HepG2 (cell line): ENCODE measurements at regions not wholly inside any gene's neighbourhood (a gene's known extent, or its start where the extent isn't known, plus 50 kb on each side); places are given as distances from the start of the nearest gene placed in this dataset.

Source experiments
- CCDC6 ChIP-seq: sonication (generic); formaldehyde crosslinking; IDR thresholded peaks from 2 replicates; pipeline ENCODE4 v1.8.1; 2022; ENCODE audit warnings: mild to moderate bottlenecking, missing genetic modification reagents, moderate library complexity
- HDAC1 ChIP-seq: sonication (generic); formaldehyde crosslinking; IDR thresholded peaks from 2 replicates; pipeline ENCODE4 v1.5.1; 2020; ENCODE audit warnings: mild to moderate bottlenecking, missing genetic modification reagents
- HNRNPH1 ChIP-seq: fragments of 200-400 bp; formaldehyde crosslinking; optimal IDR thresholded peaks from 2 replicates; pipeline ENCODE3; 2017; ENCODE audit warnings: mild to moderate bottlenecking, low read depth, low read length
- ISL2 ChIP-seq: sonication (generic); formaldehyde crosslinking; IDR thresholded peaks from 2 replicates; pipeline ENCODE4 v1.5.0; 2020; ENCODE audit warnings: missing genetic modification reagents
- JARID2 ChIP-seq: sonication (generic); formaldehyde crosslinking; IDR thresholded peaks from 2 replicates; pipeline ENCODE4 v1.8.1; 2023; ENCODE audit warnings: missing genetic modification reagents, inconsistent platforms; ENCODE audit not compliant: insufficient replicate concordance
- KDM6A ChIP-seq: IDR thresholded peaks from 2 replicates; pipeline ENCODE4 v1.6.1; 2016; ENCODE audit warnings: low read depth
- MXI1 ChIP-seq: IDR thresholded peaks from 3 replicates; pipeline ENCODE4 v1.6.1; 2012; ENCODE audit warnings: low read depth, low read length, inconsistent platforms, borderline replicate concordance
- NAIF1 ChIP-seq: sonication (generic); formaldehyde crosslinking; IDR thresholded peaks from 2 replicates; pipeline ENCODE4 v1.5.0; 2020; ENCODE audit warnings: mild to moderate bottlenecking, missing genetic modification reagents, borderline replicate concordance
- NONO ChIP-seq, 2 experiments: fragments of 450-650 bp in 1 of 2; sonication (generic) in 1 of 2; formaldehyde crosslinking in 1 of 2; IDR thresholded peaks in 1 of 2; conservative IDR thresholded peaks in 1 of 2; 2 replicates each; pipeline versions ENCODE4 v1.6.1 to v1.8.0; 2017 to 2022; ENCODE audit warnings: mild to moderate bottlenecking in 1 of 2, missing genetic modification reagents in 1 of 2, moderate library complexity in 1 of 2
- NR2F6 ChIP-seq, 2 experiments: IDR thresholded peaks; 2 replicates each; pipeline ENCODE4 v1.6.1; 2016; ENCODE audit warnings: antibody characterized with exemption in 1 of 2, mild to moderate bottlenecking in 1 of 2
- PLRG1 ChIP-seq: fragments of 450-650 bp; conservative IDR thresholded peaks from 2 replicates; pipeline ENCODE4 v1.6.1; 2016
- U2AF1 ChIP-seq: fragments of 200-400 bp; formaldehyde crosslinking; optimal IDR thresholded peaks from 2 replicates; pipeline ENCODE3; 2017; ENCODE audit warnings: mild to moderate bottlenecking, low read depth, low read length
- XRCC5 ChIP-seq: fragments of 200-400 bp; formaldehyde crosslinking; optimal IDR thresholded peaks from 2 replicates; pipeline ENCODE3; 2017; ENCODE audit warnings: mild to moderate bottlenecking, low read length
- YEATS4 ChIP-seq: sonication (generic); formaldehyde crosslinking; IDR thresholded peaks from 2 replicates; pipeline ENCODE4 v1.4.0; 2020; ENCODE audit warnings: missing genetic modification reagents, borderline replicate concordance
- ZBTB21 ChIP-seq: sonication (generic); formaldehyde crosslinking; IDR thresholded peaks from 2 replicates; pipeline ENCODE4 v1.4.0; 2020; ENCODE audit warnings: missing genetic modification reagents
- ZFP36L1 ChIP-seq: sonication (generic); formaldehyde crosslinking; IDR thresholded peaks from 2 replicates; pipeline ENCODE4 v1.8.0; 2022; ENCODE audit warnings: mild to moderate bottlenecking, missing genetic modification reagents, moderate library complexity
- ZKSCAN1 ChIP-seq: fragments of 150-350 bp; IDR thresholded peaks from 2 replicates; pipeline ENCODE4 v1.6.1; 2014; ENCODE audit warnings: low read length
- ZNF121 ChIP-seq: sonication (generic); formaldehyde crosslinking; IDR thresholded peaks from 2 replicates; pipeline ENCODE4 v1.5.0; 2020; ENCODE audit warnings: mild to moderate bottlenecking, missing genetic modification reagents
- ZNF205 ChIP-seq: IDR thresholded peaks from 2 replicates; pipeline ENCODE4 v1.6.1; 2018; ENCODE audit warnings: missing biosample characterization, missing genetic modification reagents
- ZNF619 ChIP-seq: sonication (generic); formaldehyde crosslinking; IDR thresholded peaks from 2 replicates; pipeline ENCODE4 v1.4.0; 2020; ENCODE audit warnings: mild to moderate bottlenecking, missing genetic modification reagents
- TF ChIP-seq, protein P1 (sequence below): sonication (generic); formaldehyde crosslinking; IDR thresholded peaks from 2 replicates; pipeline ENCODE4 v1.8.1; 2023; ENCODE audit warnings: mild to moderate bottlenecking, missing genetic modification reagents
- TF ChIP-seq, protein P2 (sequence below): sonication (generic); formaldehyde crosslinking; IDR thresholded peaks from 2 replicates; pipeline ENCODE4 v1.4.0; 2020; ENCODE audit warnings: low read depth, missing genetic modification reagents
- TF ChIP-seq, protein P3 (sequence below): sonication (generic); formaldehyde crosslinking; IDR thresholded peaks from 2 replicates; pipeline ENCODE4 v1.4.0; 2020; ENCODE audit warnings: missing genetic modification reagents
- TF ChIP-seq, protein P4 (sequence below): sonication (generic); formaldehyde crosslinking; IDR thresholded peaks from 2 replicates; pipeline ENCODE4 v1.8.0; 2022; ENCODE audit warnings: missing genetic modification reagents, mild to moderate bottlenecking, moderate library complexity, borderline replicate concordance

DNA sequence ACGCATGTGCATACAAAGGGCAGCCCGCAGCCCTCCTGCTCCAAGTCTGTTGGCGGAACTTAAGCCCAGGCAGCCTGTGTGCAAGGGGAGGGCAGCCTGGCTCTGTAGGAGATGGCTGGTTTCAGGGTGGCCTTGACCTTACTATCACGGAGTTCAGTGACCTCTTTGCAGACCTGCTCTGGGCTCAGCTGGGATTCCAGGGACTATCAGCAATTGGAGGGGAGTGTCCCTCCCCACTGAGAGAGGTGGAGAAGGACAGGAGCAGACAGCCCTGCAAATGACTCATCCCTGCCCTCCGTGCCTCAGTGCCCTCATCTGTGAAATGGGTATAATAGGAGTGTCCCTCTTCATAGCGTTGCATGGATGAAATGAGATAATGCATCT, 66.2 kb upstream of the DLK1 start (continued):
- TF ChIP-seq, protein P1, sequence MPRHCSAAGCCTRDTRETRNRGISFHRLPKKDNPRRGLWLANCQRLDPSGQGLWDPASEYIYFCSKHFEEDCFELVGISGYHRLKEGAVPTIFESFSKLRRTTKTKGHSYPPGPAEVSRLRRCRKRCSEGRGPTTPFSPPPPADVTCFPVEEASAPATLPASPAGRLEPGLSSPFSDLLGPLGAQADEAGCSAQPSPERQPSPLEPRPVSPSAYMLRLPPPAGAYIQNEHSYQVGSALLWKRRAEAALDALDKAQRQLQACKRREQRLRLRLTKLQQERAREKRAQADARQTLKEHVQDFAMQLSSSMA: no peak
- TF ChIP-seq CCDC6 (CRISPR knock-in tag) (no peak), JARID2 (CRISPR knock-in tag) (no peak), ZNF619 (CRISPR knock-in tag) (no peak), NONO (IDR thresholded peaks at IDR 0.05) (no peak), NONO (CRISPR knock-in tag; conservative IDR thresholded peaks at IDR 0.05) (no peak), NR2F6 (IDR thresholded peaks at IDR 0.05) (peak; percentile 94), NR2F6 (CRISPR knock-in tag; IDR thresholded peaks at IDR 0.05) (peak; percentile 93), ZBTB21 (no peak), ZNF121 (CRISPR knock-in tag) (peak; percentile 81), PLRG1 (no peak), KDM6A (no peak), HNRNPH1 (no peak), ISL2 (CRISPR knock-in tag) (no peak), YEATS4 (no peak), ZFP36L1 (no peak), NAIF1 (CRISPR knock-in tag) (no peak), U2AF1 (no peak), ZNF205 (CRISPR knock-in tag) (no peak), MXI1 (no peak), ZKSCAN1 (no peak), XRCC5 (no peak), HDAC1 (CRISPR knock-in tag) (peak; percentile 65; the same call in 1 of the 2 replicates)
- TF ChIP-seq, protein P2, sequence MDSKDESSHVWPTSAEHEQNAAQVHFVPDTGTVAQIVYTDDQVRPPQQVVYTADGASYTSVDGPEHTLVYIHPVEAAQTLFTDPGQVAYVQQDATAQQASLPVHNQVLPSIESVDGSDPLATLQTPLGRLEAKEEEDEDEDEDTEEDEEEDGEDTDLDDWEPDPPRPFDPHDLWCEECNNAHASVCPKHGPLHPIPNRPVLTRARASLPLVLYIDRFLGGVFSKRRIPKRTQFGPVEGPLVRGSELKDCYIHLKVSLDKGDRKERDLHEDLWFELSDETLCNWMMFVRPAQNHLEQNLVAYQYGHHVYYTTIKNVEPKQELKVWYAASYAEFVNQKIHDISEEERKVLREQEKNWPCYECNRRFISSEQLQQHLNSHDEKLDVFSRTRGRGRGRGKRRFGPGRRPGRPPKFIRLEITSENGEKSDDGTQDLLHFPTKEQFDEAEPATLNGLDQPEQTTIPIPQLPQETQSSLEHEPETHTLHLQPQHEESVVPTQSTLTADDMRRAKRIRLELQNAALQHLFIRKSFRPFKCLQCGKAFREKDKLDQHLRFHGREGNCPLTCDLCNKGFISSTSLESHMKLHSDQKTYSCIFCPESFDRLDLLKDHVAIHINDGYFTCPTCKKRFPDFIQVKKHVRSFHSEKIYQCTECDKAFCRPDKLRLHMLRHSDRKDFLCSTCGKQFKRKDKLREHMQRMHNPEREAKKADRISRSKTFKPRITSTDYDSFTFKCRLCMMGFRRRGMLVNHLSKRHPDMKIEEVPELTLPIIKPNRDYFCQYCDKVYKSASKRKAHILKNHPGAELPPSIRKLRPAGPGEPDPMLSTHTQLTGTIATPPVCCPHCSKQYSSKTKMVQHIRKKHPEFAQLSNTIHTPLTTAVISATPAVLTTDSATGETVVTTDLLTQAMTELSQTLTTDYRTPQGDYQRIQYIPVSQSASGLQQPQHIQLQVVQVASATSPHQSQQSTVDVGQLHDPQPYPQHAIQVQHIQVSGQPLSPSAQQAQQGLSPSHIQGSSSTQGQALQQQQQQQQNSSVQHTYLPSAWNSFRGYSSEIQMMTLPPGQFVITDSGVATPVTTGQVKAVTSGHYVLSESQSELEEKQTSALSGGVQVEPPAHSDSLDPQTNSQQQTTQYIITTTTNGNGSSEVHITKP (CRISPR knock-in tag): no peak
- TF ChIP-seq, protein P3, sequence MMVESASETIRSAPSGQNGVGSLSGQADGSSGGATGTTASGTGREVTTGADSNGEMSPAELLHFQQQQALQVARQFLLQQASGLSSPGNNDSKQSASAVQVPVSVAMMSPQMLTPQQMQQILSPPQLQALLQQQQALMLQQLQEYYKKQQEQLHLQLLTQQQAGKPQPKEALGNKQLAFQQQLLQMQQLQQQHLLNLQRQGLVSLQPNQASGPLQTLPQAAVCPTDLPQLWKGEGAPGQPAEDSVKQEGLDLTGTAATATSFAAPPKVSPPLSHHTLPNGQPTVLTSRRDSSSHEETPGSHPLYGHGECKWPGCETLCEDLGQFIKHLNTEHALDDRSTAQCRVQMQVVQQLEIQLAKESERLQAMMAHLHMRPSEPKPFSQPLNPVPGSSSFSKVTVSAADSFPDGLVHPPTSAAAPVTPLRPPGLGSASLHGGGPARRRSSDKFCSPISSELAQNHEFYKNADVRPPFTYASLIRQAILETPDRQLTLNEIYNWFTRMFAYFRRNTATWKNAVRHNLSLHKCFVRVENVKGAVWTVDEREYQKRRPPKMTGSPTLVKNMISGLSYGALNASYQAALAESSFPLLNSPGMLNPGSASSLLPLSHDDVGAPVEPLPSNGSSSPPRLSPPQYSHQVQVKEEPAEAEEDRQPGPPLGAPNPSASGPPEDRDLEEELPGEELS (CRISPR knock-in tag): 0 out of 2 replicates have a peak, but pooled peaks have one; percentile 9
- TF ChIP-seq, protein P4, sequence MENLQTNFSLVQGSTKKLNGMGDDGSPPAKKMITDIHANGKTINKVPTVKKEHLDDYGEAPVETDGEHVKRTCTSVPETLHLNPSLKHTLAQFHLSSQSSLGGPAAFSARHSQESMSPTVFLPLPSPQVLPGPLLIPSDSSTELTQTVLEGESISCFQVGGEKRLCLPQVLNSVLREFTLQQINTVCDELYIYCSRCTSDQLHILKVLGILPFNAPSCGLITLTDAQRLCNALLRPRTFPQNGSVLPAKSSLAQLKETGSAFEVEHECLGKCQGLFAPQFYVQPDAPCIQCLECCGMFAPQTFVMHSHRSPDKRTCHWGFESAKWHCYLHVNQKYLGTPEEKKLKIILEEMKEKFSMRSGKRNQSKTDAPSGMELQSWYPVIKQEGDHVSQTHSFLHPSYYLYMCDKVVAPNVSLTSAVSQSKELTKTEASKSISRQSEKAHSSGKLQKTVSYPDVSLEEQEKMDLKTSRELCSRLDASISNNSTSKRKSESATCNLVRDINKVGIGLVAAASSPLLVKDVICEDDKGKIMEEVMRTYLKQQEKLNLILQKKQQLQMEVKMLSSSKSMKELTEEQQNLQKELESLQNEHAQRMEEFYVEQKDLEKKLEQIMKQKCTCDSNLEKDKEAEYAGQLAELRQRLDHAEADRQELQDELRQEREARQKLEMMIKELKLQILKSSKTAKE (CRISPR knock-in tag): peak; percentile 67
